Choroid plexus epithelial cell (primary cell): ENCODE measurements at regions not wholly inside any gene's neighbourhood (a gene's known extent, or its start where the extent isn't known, plus 50 kb on each side); places are given as distances from the start of the nearest gene placed in this dataset.

Experiments used
- DNase-seq: peaks from one replicate; pipeline ENCODE4 v3.0.0-alpha.2; 2010; ENCODE audit warnings: low read depth
- H3K4me3 ChIP-seq: 2 replicates; pipeline ENCODE4 v1.5.1; 2011; ENCODE audit warnings: low read depth, mild to moderate bottlenecking, control low read depth, low read length, moderate library complexity
- CTCF ChIP-seq: conservative IDR thresholded peaks from 2 replicates; pipeline ENCODE4 v1.5.1; 2011; ENCODE audit warnings: low read depth, mild to moderate bottlenecking, control low read depth, inconsistent platforms, low read length, moderate library complexity

DNA sequence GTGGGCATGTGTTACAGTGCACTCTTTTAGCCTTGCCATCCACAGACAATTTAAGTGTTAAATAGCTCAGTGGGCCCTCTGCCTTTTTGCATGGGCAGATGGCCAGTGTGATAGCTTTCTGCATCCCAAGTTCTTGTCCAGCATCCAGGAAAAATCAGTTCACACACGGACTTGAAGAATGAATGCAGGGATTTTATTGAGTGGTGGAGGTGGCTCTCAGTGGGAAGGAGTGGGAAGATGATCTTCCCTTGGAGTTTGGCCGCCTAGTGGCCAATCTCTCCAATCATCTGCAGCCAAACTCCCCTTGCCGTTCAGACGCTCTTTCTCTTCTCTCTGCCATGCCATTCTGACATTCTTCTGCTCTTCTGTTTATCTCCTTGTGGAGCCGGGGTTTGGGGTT lies 322.4 kb upstream of the GRAMD2B start:
- peak; percentile 8 for DNase-seq
- H3K4me3 ChIP-seq = no peak overlapping the region
- TF ChIP-seq CTCF = peak; percentile 53

GRCh38 chr5:126101901-126102300 lies 321.3 kb upstream of the GRAMD2B start:
- TF ChIP-seq CTCF = no peak
- no peak for DNase-seq
- no peak overlapping the region for H3K4me3 ChIP-seq

- no peak overlapping the region for H3K4me3 ChIP-seq
- no peak for DNase-seq
- TF ChIP-seq CTCF = no peak
These were observed 320.2 kb upstream of the GRAMD2B start for GRCh38 chr5:126103050-126103449.

DNA sequence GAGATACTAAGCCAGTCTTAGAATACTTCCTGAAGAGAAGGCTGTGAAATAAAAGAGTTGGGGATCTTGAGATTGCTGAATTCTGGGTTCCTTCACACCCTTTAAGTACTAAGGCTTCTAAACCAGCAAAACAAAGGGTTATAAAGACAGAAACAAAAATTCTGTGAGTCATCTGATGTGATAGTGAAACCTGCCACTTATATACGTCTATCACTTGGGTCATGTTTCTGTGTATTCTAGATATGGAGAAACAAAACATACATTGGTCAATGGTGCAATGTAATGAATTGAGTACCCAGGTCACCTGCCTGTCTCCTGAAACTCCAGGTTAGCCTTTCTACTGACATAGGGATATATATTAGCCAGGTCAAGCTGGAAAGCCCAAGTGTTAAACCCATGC lies 319.3 kb upstream of the GRAMD2B start:
- no peak overlapping the region for H3K4me3 ChIP-seq
- DNase-seq = no peak
- TF ChIP-seq CTCF = no peak

- no peak overlapping the region for H3K4me3 ChIP-seq
- no peak for DNase-seq
- TF ChIP-seq CTCF = no peak
These were observed 318.9 kb upstream of the GRAMD2B start for GRCh38 chr5:126104341-126104740.

DNA sequence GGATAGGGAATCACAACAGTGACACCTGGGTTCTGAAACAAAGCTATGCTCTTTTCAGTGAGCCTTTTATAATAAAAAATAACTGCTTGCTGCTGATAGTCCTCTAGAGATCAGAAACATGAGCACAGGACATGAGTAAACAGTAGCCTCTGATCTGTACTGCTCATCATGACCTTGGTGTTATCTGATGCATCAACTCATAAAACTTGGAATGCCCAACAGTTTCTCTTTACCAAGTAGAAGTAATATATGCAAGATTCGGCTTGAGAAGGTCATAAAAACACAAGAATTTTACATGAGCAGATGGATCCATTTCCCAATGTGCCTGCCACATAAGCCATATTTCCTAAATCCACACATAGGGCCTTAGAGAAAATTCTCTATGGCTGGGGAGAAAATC lies 318.3 kb upstream of the GRAMD2B start:
- DNase-seq = no peak
- TF ChIP-seq CTCF = no peak
- no peak overlapping the region for H3K4me3 ChIP-seq

- H3K4me3 ChIP-seq = no peak overlapping the region
- DNase-seq = peak; percentile 41
- TF ChIP-seq CTCF = no peak
These were observed 317.2 kb upstream of the GRAMD2B start for GRCh38 chr5:126106029-126106428.
